OCI-LY7 (cell line): ENCODE measurements at regions not wholly inside any gene's neighbourhood (a gene's known extent, or its start where the extent isn't known, plus 50 kb on each side); places are given as distances from the start of the nearest gene placed in this dataset.

Experiments used
- EZH2phosphoT487 ChIP-seq: fragments of 200-600 bp; sonication (generic); IDR thresholded peaks from 2 replicates; pipeline ENCODE4 v1.6.1; 2018; ENCODE audit warnings: low read depth, borderline replicate concordance, mild to moderate bottlenecking, mixed run types, antibody characterized with exemption, low read length, moderate library complexity, mixed read lengths
- TF ChIP-seq, protein P1 (sequence below): fragments of 200-600 bp; sonication (generic); conservative IDR thresholded peaks from 2 replicates; pipeline ENCODE4 v1.5.1; 2014; ENCODE audit warnings: mild to moderate bottlenecking, antibody characterized with exemption, low read length, moderate library complexity, mixed read lengths

DNA sequence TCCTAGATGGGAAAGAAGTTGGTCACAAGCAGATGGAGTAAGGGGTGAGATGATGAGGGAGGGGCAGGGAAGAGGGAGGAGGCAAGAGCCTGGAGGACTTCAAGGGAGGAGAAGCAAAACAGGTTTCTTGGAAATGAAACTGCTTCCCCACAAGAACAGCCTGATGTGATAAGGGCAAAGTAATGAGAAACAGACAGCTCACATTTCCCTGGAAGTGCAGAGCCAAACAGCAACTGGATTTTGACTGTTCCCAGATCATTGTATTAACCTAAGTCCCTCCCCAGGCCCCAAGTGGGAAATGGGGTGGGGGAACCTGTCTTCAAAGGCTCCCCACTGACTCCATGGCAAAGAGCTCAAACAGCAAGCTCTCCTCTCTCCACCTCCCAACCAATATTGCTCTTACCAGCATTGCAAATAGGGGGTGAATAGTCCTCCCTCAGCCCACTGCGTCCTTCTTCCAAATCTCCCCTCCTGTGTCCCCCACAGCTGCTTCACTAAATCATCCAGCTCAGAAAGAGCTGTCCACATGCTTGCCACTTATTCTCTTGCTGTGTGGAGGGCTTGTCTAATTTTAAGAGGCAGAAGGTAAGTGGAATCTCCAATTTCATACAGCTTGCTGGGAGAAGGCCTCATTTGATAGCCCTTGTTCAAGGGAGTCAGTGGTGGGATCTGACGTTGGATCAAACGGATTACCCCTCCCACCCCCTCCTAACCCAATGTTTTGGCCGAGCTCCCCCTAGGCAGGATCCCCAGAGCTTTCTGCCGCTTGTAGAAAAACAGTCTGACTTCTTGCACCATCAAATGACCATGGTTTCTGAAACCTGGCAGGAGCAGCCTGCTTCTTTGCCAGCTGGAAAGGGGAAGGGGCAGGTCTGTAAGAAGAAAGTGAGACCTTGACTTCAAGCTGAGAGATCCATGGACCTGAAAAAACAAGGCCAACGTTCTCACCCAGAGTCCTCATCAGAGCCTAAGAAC, 56.3 kb upstream of the SMIM36 start:
- TF ChIP-seq, protein P1, sequence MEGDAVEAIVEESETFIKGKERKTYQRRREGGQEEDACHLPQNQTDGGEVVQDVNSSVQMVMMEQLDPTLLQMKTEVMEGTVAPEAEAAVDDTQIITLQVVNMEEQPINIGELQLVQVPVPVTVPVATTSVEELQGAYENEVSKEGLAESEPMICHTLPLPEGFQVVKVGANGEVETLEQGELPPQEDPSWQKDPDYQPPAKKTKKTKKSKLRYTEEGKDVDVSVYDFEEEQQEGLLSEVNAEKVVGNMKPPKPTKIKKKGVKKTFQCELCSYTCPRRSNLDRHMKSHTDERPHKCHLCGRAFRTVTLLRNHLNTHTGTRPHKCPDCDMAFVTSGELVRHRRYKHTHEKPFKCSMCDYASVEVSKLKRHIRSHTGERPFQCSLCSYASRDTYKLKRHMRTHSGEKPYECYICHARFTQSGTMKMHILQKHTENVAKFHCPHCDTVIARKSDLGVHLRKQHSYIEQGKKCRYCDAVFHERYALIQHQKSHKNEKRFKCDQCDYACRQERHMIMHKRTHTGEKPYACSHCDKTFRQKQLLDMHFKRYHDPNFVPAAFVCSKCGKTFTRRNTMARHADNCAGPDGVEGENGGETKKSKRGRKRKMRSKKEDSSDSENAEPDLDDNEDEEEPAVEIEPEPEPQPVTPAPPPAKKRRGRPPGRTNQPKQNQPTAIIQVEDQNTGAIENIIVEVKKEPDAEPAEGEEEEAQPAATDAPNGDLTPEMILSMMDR = no peak
- no peak for TF ChIP-seq EZH2phosphoT487
